ENCODE measurements at regions not wholly inside any gene's neighbourhood (a gene's known extent, or its start where the extent isn't known, plus 50 kb on each side); places are given as distances from the start of the nearest gene placed in this dataset.

DNA sequence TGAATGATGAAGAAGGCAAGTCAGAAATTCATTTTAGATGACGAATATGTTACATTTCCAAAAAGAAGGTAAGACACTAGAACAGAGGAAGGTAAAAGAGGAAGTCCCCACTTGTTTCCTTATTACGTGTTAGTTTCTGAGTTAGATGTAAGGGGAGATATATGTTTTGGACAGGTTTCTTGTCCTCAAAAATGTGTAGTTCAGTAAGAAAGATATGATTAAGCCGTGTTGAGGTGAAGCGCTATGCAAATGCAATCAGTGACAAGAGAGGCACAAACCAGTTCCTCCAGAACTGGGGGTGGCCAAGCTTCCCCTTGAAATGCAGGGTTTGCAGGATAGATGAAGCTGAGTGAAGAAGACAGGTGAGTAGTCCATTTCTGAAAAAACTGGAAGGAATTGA lies 293.3 kb upstream of the RUNX1 start:
- no peak for TF ChIP-seq POLR2A (IDR thresholded peaks at IDR 0.05)
- TF ChIP-seq, protein P1, sequence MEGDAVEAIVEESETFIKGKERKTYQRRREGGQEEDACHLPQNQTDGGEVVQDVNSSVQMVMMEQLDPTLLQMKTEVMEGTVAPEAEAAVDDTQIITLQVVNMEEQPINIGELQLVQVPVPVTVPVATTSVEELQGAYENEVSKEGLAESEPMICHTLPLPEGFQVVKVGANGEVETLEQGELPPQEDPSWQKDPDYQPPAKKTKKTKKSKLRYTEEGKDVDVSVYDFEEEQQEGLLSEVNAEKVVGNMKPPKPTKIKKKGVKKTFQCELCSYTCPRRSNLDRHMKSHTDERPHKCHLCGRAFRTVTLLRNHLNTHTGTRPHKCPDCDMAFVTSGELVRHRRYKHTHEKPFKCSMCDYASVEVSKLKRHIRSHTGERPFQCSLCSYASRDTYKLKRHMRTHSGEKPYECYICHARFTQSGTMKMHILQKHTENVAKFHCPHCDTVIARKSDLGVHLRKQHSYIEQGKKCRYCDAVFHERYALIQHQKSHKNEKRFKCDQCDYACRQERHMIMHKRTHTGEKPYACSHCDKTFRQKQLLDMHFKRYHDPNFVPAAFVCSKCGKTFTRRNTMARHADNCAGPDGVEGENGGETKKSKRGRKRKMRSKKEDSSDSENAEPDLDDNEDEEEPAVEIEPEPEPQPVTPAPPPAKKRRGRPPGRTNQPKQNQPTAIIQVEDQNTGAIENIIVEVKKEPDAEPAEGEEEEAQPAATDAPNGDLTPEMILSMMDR (IDR thresholded peaks at IDR 0.05), result no peak
- Histone ChIP-seq H3K27me3 (peaks cover 0 to 4% (median 0%) of the 10 kb centered on the region in 9 donors), H3K4me1 (peaks cover 0 to 13% (median 0%) of the 10 kb centered on the region in 12 donors), H3K36me3 (no peaks in the 10 kb centered on the region), H3K4me3 (no peak overlapping the region), H3K9me3 (peaks cover 0 to 4% (median 0%) of the 10 kb centered on the region in 12 donors), H3K27ac (no peak overlapping the region)
- ATAC-seq, result no peak
- 76 to 80% (median 77%) methylated on average over 4 of the region's 4 CpGs for WGBS, 4 donors
- no peak for DNase-seq
- intact Hi-C loops (cut with DNase I), result no loop called here

DNA sequence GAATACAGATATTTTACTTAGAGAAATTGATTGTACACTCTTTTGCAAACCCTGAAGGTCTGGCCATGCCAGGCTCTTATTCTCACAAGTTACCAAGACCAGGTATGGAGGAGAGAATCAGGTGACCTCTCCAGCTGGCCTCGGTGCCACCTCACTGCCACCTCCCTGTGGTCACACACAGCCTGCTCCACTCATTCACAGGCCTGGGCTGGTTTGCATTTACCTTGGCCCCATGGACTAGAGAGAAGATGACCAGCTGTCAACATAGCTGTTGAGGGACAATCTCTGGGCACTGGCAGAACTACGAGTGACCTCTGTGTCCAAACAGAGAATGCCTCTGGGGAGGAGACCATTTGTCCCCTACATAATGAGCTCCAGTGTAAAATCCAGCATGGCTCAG lies 291.2 kb upstream of the RUNX1 start:
- H3K9me3 ChIP-seq, result peaks cover 0 to 4% (median 0%) of the 10 kb centered on the region in 12 donors
- DNase-seq, result no peak
- no peak overlapping the region for H3K27ac ChIP-seq
- TF ChIP-seq POLR2A (IDR thresholded peaks at IDR 0.05), result no peak
- TF ChIP-seq, protein P1 (IDR thresholded peaks at IDR 0.05), result no peak
- intact Hi-C loops (cut with DNase I), result no loop called here
- 75 to 79% (median 78%) methylated on average over 2 of the region's 2 CpGs for WGBS, 4 donors
- no peak for ATAC-seq
- no peaks in the 10 kb centered on the region for H3K36me3 ChIP-seq
- peaks cover 0 to 13% (median 0%) of the 10 kb centered on the region in 12 donors for H3K4me1 ChIP-seq
- H3K4me3 ChIP-seq, result no peak overlapping the region
- peaks cover 0 to 4% (median 0%) of the 10 kb centered on the region in 9 donors for H3K27me3 ChIP-seq

DNA sequence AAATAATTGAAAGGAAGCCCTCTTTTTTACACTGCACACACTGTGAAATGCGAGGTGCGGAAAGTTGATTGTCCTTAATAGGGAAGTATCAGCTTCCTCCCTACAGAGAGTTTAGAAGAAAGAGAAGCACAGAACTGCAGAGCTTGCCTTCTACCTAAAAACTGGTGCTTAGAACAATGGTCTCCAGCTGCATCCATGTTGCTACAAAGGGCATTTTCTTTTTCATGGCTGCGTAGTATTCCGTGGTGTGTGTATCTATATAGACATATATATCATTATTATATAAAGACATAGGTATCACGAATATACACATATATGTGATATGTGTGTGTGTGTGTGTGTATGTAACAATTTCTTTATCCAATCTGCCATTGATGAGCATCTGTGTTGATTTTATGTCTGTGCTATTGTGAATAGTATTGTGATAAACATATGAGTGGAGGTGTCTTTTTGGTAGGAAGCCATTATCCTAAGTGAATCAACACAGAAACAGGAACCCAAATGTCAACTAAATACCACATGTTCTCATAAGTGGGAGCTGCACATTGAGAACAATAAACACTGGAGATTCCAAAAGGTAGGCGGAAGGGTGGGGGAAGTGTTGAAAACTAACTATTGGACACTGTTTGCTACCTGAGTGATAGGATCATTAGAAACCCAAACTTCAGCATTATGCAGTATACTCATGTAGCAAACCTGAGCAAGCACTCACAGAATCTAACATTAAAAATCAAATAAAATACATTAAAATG lies 290.0 kb upstream of the RUNX1 start:
- Histone ChIP-seq H3K4me1 (peaks cover 0 to 20% (median 0%) of the 10 kb centered on the region in 12 donors), H3K27me3 (peaks cover 0 to 4% (median 0%) of the 10 kb centered on the region in 9 donors), H3K36me3 (no peaks in the 10 kb centered on the region), H3K27ac (no peak overlapping the region), H3K4me3 (no peak overlapping the region), H3K9me3 (peaks cover 0 to 4% (median 0%) of the 10 kb centered on the region in 12 donors)
- TF ChIP-seq, protein P1 (IDR thresholded peaks at IDR 0.05), result no peak
- TF ChIP-seq POLR2A (IDR thresholded peaks at IDR 0.05), result no peak
- WGBS, 4 donors, result 87 to 96% (median 89%) methylated on average over 6 of the region's 6 CpGs
- ATAC-seq, result no peak
- DNase-seq, result no peak
- intact Hi-C loops (cut with DNase I), result no loop called here

DNA sequence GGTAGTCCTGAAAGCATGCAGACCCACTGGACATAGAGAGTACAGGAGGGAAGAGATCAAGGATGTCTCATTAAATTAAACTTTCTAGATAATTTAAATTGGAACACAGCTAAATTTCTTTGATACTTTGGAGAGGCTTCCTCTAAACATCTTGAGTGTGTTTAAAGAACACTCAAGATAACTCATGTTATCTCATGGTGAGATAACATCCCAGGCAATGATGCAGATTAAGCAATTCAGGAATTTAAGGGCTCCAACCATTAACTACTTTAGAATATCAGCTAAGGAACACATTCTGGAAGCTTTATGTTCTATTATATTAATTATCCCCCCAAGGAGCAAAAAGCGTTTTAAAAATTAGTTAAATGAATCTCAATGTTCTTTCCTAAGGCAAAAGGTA lies 289.2 kb upstream of the RUNX1 start:
- H3K27me3 ChIP-seq, result peaks cover 0 to 4% (median 0%) of the 10 kb centered on the region in 9 donors
- WGBS, 4 donors, result 63 to 89% (median 73%) methylated on average over 1 of the region's 1 CpG
- TF ChIP-seq, protein P1 (IDR thresholded peaks at IDR 0.05), result no peak
- no peak for TF ChIP-seq POLR2A (IDR thresholded peaks at IDR 0.05)
- peaks cover 0 to 4% (median 0%) of the 10 kb centered on the region in 12 donors for H3K9me3 ChIP-seq
- no peaks in the 10 kb centered on the region for H3K36me3 ChIP-seq
- intact Hi-C loops (cut with DNase I), result no loop called here
- H3K4me1 ChIP-seq, result peaks cover 0 to 24% (median 0%) of the 10 kb centered on the region in 12 donors
- H3K4me3 ChIP-seq, result no peak overlapping the region
- DNase-seq (no peak), ATAC-seq (no peak)
- H3K27ac ChIP-seq, result no peak overlapping the region

Data from heart left ventricle (tissue), 16 donors.